Activated T-cell treated with anti-CD3 and anti-CD28 coated beads for 24 hours (primary cell): ENCODE measurements at regions not wholly inside any gene's neighbourhood (a gene's known extent, or its start where the extent isn't known, plus 50 kb on each side); places are given as distances from the start of the nearest gene placed in this dataset.

Source experiments
- DNase-seq: peaks from one replicate; pipeline ENCODE4 v3.0.0-alpha.2; 2020; ENCODE audit warnings: low read depth

- peak; percentile 45 for DNase-seq
Observed at GRCh38 chr3:127483902-127484591, 106.5 kb downstream of the TPRA1 start.

GRCh38 chr3:127483005-127483641, 107.4 kb downstream of the TPRA1 start:
- DNase-seq: no peak

- no peak for DNase-seq
Observed at GRCh38 chr3:127482216-127483004, 108.1 kb downstream of the TPRA1 start.

GRCh38 chr3:127480196-127480954, 110.2 kb downstream of the TPRA1 start:
- no peak for DNase-seq

GRCh38 chr3:127479449-127479848, 111.1 kb downstream of the TPRA1 start:
- no peak for DNase-seq

- no peak for DNase-seq
Observed at GRCh38 chr3:127478922-127479321, 111.6 kb downstream of the TPRA1 start.

- DNase-seq: no peak
Observed at GRCh38 chr3:127477396-127477795, 113.1 kb downstream of the TPRA1 start.

- no peak for DNase-seq
Observed at GRCh38 chr3:127476936-127477335, 113.6 kb downstream of the TPRA1 start.

- DNase-seq: no peak
Observed at GRCh38 chr3:127475975-127476705, 114.4 kb downstream of the TPRA1 start.

GRCh38 chr3:127475391-127475790, 115.1 kb downstream of the TPRA1 start:
- DNase-seq: no peak

GRCh38 chr3:127473244-127474024, 117.1 kb downstream of the TPRA1 start:
- no peak for DNase-seq

- no peak for DNase-seq
Observed at GRCh38 chr3:127472506-127472905, 118.0 kb downstream of the TPRA1 start.

- DNase-seq: no peak
Observed at GRCh38 chr3:127471142-127471541, 119.4 kb downstream of the TPRA1 start.

GRCh38 chr3:127469760-127470159, 120.8 kb downstream of the TPRA1 start:
- no peak for DNase-seq

GRCh38 chr3:127467391-127467790, 123.1 kb downstream of the TPRA1 start:
- no peak for DNase-seq

- DNase-seq: no peak
Observed at GRCh38 chr3:127464642-127465041, 125.9 kb downstream of the TPRA1 start.

GRCh38 chr3:127462111-127462655, 128.3 kb downstream of the TPRA1 start:
- no peak for DNase-seq

- no peak for DNase-seq
Observed at GRCh38 chr3:127461286-127461910, 129.1 kb downstream of the TPRA1 start.

GRCh38 chr3:127459891-127460290, 130.6 kb downstream of the TPRA1 start:
- no peak for DNase-seq
